Midbrain (tissue), 1 donor: ENCODE measurements at regions not wholly inside any gene's neighbourhood (a gene's known extent, or its start where the extent isn't known, plus 50 kb on each side); places are given as distances from the start of the nearest gene placed in this dataset.
"Not testable (repeated sequence)": the region's sequence is repeated elsewhere in the genome, so short reads cannot be mapped to it uniquely, and the experiment has no call there.

ENCODE experiments used
- DNase-seq: peaks from one replicate; lab custom pipeline; 2025; lab: John Stamatoyannopoulos, UW

- no peak for DNase-seq
These were observed 1382.2 kb downstream of the SLITRK5 start for GRCh38 chr13:89053418-89053817.

DNA sequence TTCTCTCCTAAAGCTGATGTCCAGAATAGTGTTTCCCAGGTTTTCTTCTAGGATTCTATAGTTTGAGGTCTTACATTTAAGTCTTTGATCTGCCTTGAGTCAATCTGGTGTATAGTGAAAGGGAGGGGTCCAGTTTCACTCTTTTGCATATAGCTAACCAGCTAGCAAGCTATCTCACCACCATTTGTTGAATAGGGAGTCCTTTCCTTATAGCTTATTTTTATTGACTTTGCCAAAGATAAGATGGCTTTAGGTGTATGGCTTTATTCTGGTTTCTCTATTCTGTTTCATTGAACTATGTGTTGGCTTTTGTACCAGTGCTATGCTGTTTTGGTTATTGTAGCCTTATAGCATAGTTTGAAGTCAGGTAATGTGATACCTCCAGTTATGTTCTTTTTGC lies 1386.1 kb downstream of the SLITRK5 start:
- DNase-seq: no peak

- DNase-seq: no peak
These were observed 1386.7 kb downstream of the SLITRK5 start for GRCh38 chr13:89057862-89058261.

DNA sequence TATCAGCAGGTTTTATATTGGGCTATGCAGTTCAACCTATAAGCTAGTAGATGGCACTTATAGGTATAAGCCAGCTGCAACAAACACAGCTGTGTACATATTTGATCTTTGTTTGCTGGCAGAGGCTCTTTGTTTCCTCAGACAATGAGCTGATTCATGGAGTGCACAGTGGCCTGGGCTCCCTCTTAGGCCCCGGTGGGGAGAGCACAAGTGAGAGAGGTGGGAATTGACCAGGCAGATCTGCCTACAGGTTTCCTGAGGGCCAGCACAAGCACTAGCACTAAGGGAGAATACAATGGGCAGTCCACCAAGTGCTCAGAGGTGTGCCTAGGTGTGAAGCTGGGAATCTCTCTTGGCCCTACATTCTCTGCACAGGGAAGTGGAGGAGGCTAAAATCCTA lies 1390.7 kb downstream of the SLITRK5 start:
- peak; percentile 1 for DNase-seq

GRCh38 chr13:89066868-89067466 lies 1395.8 kb downstream of the SLITRK5 start:
- DNase-seq: peak; percentile 49

DNA sequence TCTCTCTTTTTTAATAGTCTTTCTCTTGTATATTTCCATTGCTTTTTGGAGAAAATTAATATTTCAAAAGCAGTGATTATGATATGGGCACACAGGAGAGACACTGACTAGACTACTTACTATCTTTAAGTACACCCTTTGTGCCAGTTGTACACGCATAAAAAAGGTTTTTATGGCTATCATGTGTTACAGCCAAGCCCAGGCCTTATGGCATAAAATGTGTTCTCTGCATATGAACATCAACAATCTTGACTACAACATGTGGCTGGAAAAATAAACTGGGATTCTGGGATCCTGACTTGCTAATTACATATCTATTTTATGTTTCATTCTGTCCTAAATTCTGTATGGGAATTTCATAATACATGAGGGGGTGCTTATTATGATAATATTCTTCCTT lies 1401.8 kb downstream of the SLITRK5 start:
- DNase-seq: no peak

DNA sequence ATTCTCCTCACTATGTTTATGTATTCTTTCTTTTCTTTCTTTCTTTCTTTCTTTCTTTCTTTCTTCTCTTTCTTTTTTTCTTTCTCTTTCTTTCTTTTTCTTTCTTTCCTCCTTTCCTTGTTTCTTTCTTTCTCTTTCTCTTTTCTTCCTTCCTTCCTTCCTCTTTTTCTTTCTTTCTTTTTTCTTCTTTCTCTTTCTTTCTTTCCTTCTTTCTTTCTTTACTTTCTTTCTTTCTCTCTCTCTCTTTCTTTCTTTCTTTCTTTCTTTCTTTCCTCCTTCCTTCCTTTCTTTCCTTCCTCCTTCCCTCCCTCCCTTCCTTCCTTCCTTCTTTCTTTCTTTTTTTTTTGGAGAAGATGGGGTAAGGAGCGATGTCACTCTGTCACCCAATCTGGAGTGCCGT lies 1405.5 kb downstream of the SLITRK5 start:
- DNase-seq: no peak

DNA sequence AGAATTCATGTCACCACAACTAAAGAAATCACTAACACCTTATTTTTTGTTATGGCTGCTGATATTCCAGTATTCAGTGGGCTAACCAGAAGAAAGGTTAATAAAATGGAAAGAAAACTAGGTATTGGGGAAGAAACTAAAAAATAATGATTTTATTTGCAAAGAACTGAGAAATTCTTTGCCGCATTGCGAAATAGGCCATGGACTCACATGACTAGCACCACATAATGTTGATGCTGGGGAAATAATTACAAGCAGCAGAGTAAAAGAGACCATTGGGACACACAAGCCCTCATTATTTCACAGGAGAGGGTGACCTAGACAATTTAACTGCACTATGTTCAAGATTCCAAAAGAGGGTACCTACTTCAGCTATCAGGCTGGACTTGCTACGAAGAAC lies 1411.5 kb downstream of the SLITRK5 start:
- DNase-seq: no peak

- not testable (repeated sequence) for DNase-seq
These were observed 1416.9 kb downstream of the SLITRK5 start for GRCh38 chr13:89088107-89088506.

GRCh38 chr13:89097994-89098393 lies 1426.8 kb downstream of the SLITRK5 start:
- DNase-seq: no peak

GRCh38 chr13:89113744-89114143 lies 1442.6 kb downstream of the SLITRK5 start:
- no peak for DNase-seq

DNA sequence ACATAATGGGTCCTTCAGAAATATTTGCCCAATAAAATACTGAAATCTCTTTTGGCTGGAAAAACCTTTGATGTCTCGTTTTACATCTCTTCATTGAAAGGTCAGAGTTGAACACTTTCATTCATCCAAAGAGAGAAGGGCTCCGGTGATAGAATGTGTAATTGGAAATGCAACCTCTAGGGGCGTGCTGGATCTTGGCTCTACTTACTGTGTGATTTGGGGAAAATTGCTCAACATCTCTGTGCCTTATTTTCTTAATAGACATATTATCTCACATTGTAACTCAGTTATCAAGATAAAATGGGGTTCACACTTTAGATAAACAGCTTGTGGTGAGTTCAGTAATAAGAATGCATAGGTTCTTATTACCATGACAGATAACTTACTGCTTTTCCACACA lies 1444.1 kb downstream of the SLITRK5 start:
- no peak for DNase-seq

GRCh38 chr13:89136678-89137077 lies 1465.5 kb downstream of the SLITRK5 start:
- no peak for DNase-seq

DNA sequence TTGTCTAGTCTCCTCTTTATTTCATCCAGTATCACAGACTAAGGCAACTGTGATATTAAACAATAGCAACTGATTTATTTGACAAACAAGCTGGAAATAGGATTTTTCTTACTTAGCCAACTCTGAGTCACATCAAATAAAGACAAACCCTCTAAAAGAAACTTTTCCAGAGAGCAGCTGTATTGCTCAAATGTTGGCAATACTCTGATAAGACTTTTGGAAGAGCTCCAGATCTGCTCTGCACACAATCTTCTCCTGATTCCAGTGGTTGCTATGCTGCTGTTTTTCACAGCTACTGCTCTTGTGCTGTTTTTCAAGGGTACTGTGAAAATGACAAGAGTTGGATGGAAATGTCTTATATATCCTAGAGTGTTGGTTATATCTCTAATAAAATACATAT lies 1479.2 kb downstream of the SLITRK5 start:
- DNase-seq: no peak

GRCh38 chr13:89153941-89154340 lies 1482.8 kb downstream of the SLITRK5 start:
- no peak for DNase-seq

- no peak for DNase-seq
These were observed 1491.9 kb downstream of the SLITRK5 start for GRCh38 chr13:89163096-89163495.

DNA sequence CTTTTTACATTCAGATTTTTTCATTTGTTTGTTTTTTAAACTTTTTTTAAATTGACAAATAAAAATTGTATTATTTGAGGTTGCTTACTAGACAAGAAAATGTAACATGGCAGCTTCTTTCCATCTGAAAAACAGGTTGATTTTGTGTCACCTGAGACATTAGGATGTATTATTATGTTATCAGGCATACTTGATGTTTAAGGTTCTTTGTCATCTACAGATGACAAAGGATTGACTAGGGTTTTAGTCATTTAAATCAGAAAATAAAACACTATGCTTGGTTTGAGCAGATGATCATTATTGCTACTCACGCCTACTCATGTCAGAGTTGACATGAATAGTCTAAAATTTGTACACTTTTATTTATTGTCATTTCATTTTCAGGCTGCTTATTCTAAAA lies 1494.5 kb downstream of the SLITRK5 start:
- DNase-seq: no peak

DNA sequence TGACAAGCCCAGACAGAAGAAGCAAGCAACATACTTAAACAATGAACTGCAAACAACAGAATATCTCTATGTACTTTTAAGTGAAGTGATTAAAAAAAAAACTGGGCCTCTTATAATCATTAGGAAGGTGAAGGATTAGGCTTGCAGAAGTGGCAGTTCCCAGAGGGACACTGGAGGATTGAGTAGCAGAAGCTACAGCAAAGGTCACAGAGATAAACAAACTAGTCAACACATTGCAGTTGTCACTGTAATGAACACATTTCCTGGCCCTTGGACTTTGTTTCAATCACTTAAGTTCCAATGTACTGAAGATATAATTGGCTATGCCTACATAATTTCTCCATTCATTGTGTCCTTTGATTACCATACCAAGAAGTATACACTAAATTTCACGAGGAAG lies 1498.8 kb downstream of the SLITRK5 start:
- DNase-seq: no peak

DNA sequence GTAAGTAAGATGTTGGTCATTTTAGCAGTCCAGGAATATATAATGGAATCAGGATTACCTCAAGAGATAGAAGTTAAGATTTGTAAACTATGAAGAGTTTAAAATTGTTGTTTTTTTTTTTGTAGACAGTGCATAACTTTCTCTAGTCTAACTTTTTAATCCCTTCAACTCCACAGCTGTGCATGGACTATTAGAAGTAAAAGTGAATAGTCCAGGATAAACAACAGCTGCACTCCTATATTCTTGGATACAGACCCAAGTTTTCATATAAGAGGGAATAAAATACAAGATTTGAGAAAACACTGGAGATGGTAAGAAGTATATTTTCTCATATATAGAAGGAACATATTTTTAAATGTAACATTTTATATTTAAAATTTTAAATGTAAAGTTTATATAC lies 1509.9 kb downstream of the SLITRK5 start:
- DNase-seq: no peak

GRCh38 chr13:89199138-89199537 lies 1528.0 kb downstream of the SLITRK5 start:
- DNase-seq: no peak

- DNase-seq: no peak
These were observed 1533.3 kb downstream of the SLITRK5 start for GRCh38 chr13:89204435-89204834.

DNA sequence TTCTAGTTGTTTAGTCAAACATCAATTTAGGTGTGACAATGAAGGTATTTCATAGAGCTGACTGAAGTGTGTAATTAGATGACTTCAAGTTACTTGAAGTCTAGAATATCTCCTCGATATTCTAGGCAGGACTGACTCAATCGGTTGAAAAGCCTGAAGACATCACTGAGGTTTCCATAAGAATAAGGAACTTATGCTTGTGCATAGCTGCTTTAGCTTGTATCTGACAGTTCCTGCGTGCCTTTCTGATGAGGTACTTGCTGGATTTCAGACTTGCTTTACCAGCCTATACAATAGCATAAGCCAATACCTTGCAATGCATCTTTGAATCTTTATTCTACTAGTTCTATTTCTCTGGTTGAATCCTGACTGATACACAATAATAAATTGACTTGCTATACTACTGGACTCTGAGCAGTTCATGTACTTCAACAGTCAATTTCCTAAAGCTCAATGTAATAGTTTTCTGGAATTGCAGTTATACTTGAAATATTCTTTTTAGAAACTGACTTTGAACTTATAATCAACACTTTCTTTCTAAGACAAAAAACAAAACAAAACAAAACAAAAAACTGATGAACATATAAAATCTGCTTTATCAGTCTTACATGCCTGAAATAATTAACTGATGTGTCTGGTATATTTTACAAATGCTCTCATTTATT lies 1534.8 kb downstream of the SLITRK5 start:
- DNase-seq: no peak

DNA sequence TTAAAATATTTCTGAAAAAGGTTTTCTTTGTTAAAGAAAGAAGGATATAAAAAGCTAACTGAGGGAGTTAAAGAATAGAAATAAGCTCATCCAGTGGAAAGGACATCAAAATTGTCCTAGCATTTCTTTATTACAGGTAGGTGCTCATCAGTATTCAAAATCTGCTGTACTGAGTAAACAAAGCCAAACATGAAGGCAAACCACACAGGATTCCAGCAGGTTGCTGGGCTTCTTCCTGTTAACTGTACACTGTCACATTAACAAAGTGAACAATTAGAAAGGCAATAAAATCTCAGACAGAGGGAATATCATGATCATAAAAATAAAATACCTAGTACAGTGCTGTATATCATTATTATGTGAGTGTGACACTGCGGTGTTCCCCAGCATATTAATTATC lies 1541.0 kb downstream of the SLITRK5 start:
- no peak for DNase-seq

- no peak for DNase-seq
These were observed 1543.0 kb downstream of the SLITRK5 start for GRCh38 chr13:89214185-89214584.
